Erythroblast (primary cell): ENCODE measurements at regions not wholly inside any gene's neighbourhood (a gene's known extent, or its start where the extent isn't known, plus 50 kb on each side); places are given as distances from the start of the nearest gene placed in this dataset.

Experiments used
- GATA1 ChIP-seq: IDR thresholded peaks from 2 replicates; pipeline ENCODE4 v1.6.1; 2011; ENCODE audit warnings: low read depth, mild to moderate bottlenecking, control low read depth, low read length, moderate library complexity
- POLR2A ChIP-seq: IDR thresholded peaks from 2 replicates; pipeline ENCODE4 v1.6.1; 2011; ENCODE audit warnings: mild to moderate bottlenecking, low read length

GRCh38 chr7:155885167-155886155, 73.2 kb upstream of the SHH start:
- TF ChIP-seq POLR2A = no peak
- TF ChIP-seq GATA1 = no peak
